Suprapubic skin (tissue), 4 donors: ENCODE measurements at regions not wholly inside any gene's neighbourhood (a gene's known extent, or its start where the extent isn't known, plus 50 kb on each side); places are given as distances from the start of the nearest gene placed in this dataset.

Source experiments
- CTCF ChIP-seq, 2 donors: fragments of 200-600 bp in 1 of 2; fragments of 450-650 bp in 1 of 2; sonication (generic) in 1 of 2; IDR thresholded peaks; one replicate each; pipeline ENCODE4 v1.5.1; 2016 to 2019; ENCODE audit warnings: antibody characterized with exemption in 2 of 2, mild to moderate bottlenecking in 1 of 2, moderate library complexity in 1 of 2
- EP300 ChIP-seq: sonication (generic); formaldehyde crosslinking; IDR thresholded peaks from one replicate; pipeline ENCODE4 v1.6.1; 2017; ENCODE audit warnings: antibody characterized with exemption
- POLR2A ChIP-seq, 2 donors: fragments of 450-650 bp; IDR thresholded peaks; one replicate each; pipeline ENCODE4 v1.6.1; 2017; ENCODE audit warnings: antibody characterized with exemption in 2 of 2, mild to moderate bottlenecking in 2 of 2, moderate library complexity in 2 of 2
- POLR2AphosphoS5 ChIP-seq, 3 donors: sonication (generic); formaldehyde crosslinking; IDR thresholded peaks; one replicate each; pipeline ENCODE4 v1.6.1; 2017; ENCODE audit warnings: antibody characterized with exemption in 3 of 3

- TF ChIP-seq CTCF (IDR thresholded peaks at IDR 0.05) (no peak), POLR2A (IDR thresholded peaks at IDR 0.05) (no peak), POLR2AphosphoS5 (IDR thresholded peaks at IDR 0.05) (no peak), EP300 (no peak)
These were observed 788.4 kb downstream of the TLE4 start for GRCh38 chr9:80359941-80360881.
